NCI-H2227 (cell line): ENCODE measurements at regions not wholly inside any gene's neighbourhood (a gene's known extent, or its start where the extent isn't known, plus 50 kb on each side); places are given as distances from the start of the nearest gene placed in this dataset.

ENCODE experiments used
- DNase-seq: peaks from one replicate; lab custom pipeline; 2025; ENCODE audit not compliant: unreplicated experiment; lab: John Stamatoyannopoulos, UW

GRCh38 chr10:62625484-62625883 lies 179.0 kb upstream of the ADO start:
- DNase-seq: no peak

DNA sequence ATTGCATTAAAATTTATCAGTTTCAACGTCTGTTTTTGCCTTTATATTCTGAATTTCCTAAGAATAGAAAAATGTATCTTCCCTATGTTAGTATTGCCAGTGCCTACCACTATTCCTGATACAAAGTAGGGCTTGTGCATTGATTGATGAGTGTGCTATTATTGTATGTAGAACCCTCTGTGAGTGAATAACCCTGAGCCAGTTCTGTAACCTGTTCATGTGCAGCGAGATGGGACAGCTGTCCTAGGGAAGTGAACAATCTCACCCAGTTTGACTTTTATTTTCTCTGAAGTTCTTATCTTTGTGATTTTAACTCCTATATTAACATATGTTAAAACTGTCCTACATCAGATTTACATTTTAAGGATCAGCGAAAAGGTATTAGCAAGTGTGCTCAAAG lies 178.4 kb upstream of the ADO start:
- no peak for DNase-seq

- no peak for DNase-seq
Measured at GRCh38 chr10:62626817-62627216, 177.7 kb upstream of the ADO start.

GRCh38 chr10:62627983-62628382 lies 176.5 kb upstream of the ADO start:
- DNase-seq: no peak

- no peak for DNase-seq
Measured at GRCh38 chr10:62631241-62631640, 173.3 kb upstream of the ADO start.

DNA sequence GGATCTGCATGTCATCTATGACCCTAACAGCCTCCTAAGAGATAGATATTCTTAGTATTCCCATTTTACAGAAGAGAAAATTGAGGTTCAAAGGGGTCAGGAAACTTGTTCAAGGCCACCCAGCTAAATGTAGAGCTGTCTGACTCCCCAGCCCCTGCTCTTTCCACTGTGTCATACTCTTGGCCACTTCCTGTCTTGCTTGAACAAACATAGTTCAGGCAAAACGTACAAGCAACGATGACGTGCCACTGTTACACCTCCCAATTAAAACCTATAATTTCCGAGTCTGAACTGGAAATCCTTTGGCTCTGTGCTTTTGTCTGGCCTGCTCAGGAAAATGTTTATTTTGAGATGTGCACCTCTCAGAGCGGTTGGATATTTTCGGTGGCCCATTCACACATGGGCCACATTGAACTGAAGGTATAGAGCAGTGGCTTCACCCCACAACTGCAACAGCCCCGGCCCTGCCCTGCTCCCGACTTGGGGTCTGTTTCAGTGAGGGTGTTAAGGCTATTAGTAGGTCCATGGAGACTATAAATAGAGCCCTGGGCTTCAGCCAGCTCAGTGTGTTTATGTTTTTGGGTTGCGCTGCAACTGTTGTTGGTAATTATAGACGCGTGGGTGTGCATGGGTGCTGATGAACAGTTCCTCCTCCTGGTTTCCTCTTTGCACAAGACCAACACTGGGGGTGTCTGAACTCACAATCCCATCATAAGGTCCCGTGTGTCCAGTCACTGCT lies 172.3 kb upstream of the ADO start:
- DNase-seq: no peak

DNA sequence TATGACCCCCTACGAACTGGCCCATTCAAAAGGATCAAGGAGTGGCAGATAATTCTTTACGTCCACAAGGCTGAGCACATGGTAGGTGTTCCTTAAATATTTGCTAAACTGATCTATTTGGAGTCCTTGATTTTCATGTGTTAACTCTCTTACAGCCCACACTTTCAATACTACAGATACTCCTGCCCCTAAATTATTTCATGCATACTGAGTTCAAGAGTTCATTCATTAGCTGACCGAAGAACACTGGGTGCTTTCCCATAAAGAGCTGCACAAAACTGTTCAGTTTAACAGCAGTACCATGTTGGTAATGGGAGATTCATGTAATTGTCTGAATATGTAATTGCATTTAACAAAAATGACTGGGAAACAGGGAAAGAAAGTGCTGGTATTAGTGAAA lies 170.5 kb upstream of the ADO start:
- DNase-seq: no peak

DNA sequence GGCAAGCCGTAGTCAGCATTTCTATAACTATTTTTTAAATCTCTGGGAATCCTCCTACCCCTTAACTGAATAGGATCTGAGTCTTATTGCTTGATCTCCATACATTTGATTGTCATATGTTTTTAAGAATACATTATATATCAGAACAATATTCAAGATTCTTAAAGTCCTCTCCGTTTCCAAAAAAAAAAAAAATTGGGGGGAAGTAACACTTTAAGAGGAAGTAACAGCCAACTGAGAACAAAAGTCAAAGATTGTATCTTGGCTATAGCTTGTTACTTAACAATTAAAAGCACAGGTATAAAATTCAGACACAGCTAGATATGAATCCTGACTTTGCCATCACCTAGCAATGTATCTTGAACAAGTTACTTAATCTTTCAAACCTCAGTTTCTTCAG lies 169.9 kb upstream of the ADO start:
- no peak for DNase-seq

DNA sequence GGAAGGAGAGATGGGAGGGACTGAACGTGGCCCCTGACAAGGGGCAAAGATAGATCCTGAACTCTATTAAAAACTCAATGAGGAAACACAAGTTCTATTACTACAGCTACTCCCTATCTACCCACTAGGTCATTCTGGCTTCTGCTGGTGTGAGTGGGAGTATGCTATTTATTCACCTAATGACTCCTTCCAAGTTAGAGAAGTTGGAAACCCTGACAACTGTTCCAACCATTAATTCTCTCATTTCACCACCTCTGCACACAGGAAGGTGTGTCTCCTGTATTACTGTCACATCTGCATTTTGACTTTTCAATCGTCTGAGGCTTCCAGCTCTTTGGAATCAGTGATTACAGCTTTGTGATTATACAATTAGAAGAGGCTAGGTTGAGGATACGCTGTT lies 169.4 kb upstream of the ADO start:
- DNase-seq: no peak

- DNase-seq: no peak
Measured at GRCh38 chr10:62636825-62637248, 167.7 kb upstream of the ADO start.

GRCh38 chr10:62637249-62638061 lies 167.1 kb upstream of the ADO start:
- DNase-seq: no peak

- no peak for DNase-seq
Measured at GRCh38 chr10:62638062-62638477, 166.4 kb upstream of the ADO start.

DNA sequence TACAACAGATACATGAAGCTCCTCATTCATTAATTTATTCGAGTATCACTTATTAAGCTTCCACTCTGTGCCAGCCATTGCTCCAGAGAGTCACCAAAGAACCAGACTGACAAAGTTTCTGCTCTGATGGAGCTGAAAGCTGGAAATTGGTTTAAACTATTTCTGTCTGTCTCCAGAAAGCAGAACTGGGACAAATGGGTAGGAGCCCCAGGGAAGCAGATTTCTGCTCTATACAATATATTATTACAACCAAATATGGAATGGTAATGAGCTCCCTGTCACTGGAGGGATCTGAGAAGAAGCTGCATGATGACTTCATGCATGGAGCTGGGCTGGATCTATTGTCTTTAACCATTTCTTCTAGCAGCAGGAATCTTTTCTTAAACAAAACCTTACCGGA lies 165.4 kb upstream of the ADO start:
- no peak for DNase-seq

DNA sequence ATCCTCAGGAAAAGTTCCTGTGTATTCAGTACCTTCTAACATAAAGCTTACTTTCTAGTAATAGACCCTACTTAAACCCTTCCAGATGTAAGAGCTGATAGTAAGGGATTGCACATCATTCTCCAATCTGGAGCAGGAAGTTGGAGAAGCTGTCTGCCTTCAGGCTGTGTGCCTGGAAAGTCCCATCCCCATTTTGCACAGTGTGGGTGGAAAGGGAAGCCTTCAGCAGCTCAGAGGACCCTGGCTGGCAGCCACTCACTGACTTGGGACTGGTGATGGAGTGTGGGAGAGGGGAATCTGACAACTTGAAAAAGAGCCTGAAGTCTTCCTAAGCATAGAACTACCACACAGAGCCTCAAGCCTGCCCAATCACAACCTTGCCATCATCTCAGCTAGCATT lies 164.1 kb upstream of the ADO start:
- no peak for DNase-seq

DNA sequence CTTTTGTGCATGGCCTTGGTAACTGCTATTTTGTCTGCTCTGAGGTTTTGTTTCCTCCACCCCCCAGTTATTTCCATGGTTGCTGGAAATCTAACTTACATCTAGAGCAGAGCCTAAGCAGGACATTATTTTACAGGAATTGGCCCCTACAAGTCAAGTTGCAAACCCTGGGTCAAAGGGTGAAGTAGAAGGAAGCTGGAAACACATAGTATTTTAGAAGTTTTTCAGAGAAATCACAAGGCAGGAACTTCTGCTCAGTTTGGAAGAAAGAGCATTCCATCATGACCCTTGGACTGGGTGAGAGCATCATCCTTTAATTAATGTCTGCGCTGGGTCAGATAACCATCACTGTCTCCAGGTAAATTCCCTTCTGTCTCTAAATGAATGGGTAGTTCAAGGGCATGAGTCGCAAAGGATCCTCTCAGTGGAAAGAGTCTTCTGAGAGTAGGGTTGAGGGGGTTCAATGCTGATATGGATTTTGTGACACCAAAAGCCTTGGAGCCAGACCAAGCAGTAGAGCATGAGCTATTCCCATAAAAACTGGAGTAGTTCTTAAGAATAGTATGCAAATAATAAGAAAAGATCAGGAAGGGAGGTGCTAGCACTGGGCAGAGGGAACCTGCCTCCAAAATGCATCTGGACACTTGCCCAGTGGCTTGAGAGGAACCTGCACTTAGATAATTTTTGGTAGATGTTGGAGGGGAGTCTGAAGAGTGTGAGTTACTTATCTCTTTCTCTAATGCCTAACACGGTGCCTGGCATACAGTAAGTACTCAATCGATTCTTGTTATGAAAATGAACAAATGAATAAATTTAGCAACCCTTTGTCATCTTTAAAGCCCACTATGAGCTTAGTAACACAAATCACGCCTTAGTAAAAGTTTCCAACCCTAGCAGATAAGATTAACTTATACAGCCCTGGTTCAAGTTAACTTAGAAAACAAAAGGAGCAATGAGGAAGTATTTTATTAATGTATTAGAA lies 160.6 kb upstream of the ADO start:
- DNase-seq: no peak

DNA sequence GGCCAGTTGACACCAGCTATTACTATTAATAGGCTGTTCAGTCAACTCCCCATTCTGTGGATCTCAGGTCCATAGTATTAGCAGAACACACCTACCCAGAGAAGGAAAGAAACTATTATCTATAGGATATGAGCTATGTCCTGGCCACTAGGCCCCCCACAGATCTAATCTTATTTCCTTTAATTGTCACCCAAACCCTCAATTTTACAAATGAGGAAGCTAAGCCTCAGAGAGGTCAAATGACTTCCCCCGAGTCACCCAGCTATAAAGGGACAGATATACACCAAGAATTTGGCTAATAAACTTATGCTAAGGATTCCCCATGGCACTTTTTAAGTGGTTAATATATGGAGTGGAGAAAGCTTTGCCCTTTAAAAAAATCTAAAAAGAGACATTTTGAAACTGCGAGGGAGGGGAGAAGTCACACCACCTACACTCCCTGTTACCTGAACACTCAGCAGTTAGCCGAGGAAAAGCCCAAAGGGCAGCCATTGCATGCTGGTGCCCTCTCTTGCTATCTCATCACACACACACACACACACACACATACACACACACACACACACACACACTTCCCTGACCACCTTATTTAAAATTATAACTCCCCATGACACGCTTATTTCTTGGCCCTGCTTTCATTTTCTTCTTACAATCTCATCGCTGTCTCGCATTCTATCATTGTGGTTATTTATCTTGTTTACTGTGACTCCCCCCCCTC lies 157.0 kb upstream of the ADO start:
- no peak for DNase-seq

DNA sequence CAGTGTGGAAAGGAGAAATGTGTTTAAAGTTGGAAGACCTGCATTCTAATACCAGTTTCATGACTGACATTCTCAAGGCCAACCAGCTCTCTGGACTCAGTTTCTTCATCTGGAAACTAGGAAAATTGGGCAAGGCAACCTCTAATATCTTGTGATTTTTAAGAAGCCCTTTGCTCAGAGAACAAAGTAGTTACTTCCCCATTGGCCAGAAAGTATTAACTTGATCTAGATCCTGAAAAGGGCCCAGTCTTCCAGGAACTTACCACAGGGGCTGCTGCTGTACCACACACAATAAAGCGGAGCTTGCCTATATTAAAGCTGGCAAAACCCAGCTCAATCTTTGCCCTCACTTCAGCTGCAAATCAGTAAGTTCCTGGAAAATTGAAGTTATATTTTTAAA lies 155.6 kb upstream of the ADO start:
- DNase-seq: no peak

GRCh38 chr10:62650411-62650810 lies 154.1 kb upstream of the ADO start:
- DNase-seq: no peak

DNA sequence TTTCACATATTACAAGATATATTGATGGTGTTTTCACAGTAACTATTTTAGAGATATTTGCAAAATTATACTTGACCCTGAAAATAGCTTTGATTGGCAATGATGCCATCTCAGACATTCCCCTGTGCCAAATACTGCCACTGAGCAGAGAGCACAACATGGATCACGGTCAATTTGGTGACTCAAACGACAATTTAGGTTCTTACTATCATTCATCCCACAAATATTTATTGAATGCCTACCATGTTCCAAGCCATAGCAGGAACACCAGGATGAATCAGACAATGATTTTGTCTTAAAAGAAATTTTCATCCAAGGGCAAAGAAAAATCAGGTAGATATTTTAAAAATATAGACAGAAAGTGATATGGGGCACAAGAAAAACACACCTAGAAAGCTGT lies 153.2 kb upstream of the ADO start:
- no peak for DNase-seq

- DNase-seq: no peak
Measured at GRCh38 chr10:62652114-62652513, 152.4 kb upstream of the ADO start.

DNA sequence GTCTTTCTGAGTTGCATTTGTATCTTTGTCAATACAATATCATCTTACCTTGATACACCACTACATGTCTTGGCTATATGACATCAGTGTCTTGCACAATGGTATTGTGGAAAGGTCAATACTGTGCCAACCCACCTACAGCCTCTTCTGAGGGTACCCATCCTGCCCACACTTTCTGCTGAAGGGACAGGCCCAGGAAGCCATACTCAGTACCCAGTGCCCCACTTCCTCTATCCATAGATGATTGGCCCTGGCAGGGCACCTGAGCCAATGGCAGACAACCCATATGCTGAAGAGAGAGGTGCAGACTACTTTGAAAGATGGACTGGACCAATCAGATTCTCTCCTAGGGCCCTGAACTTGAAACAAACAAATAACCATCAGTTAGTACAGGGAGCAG lies 152.0 kb upstream of the ADO start:
- no peak for DNase-seq
